Activated naive CD8-positive, alpha-beta T cell treated with anti-CD3 and anti-CD28 coated beads, Interleukin-2, amount 10 ng/mL, durations not matched to agents 7 days and 5 days (primary cell): ENCODE measurements at regions not wholly inside any gene's neighbourhood (a gene's known extent, or its start where the extent isn't known, plus 50 kb on each side); places are given as distances from the start of the nearest gene placed in this dataset.

Experiments
- ATAC-seq: fragments of 150-1000 bp; cut with Tn5 transposase; one replicate; pipeline ENCODE4 v1.10.0; 2021; ENCODE audit warnings: low read depth, moderate library complexity
- POLR2A ChIA-PET: fragments of 350-600 bp; sonication (Branson Sonifier 250); formaldehyde crosslinking; loops from one replicate; lab custom pipeline; 2021; ENCODE audit warnings: antibody characterized with exemption; lab: Charles Lee
- DNase-seq: peaks from one replicate; pipeline ENCODE4 v3.0.0; 2021
- H3K27ac Mint-ChIP-seq: one replicate; pipeline ENCODE4 v1.8.0; 2022; ENCODE audit warnings: mild to moderate bottlenecking, mixed read lengths
- H3K27me3 Mint-ChIP-seq: one replicate; pipeline ENCODE4 v1.8.0; 2022; ENCODE audit warnings: mild to moderate bottlenecking, moderate library complexity, mixed read lengths
- H3K36me3 Mint-ChIP-seq: one replicate; pipeline ENCODE4 v1.8.0; 2021; ENCODE audit warnings: mild to moderate bottlenecking, mixed read lengths
- H3K4me1 Mint-ChIP-seq: one replicate; pipeline ENCODE4 v1.8.0; 2021; ENCODE audit warnings: mixed read lengths
- H3K4me3 Mint-ChIP-seq: one replicate; pipeline ENCODE4 v1.8.0; 2022; ENCODE audit warnings: mild to moderate bottlenecking, moderate library complexity, mixed read lengths
- H3K9me3 Mint-ChIP-seq: one replicate; pipeline ENCODE4 v1.8.0; 2021; ENCODE audit warnings: mixed read lengths

- H3K4me3 Mint-ChIP-seq: no peak overlapping the region
- peaks cover 2% of the 10 kb centered on the region for H3K27me3 Mint-ChIP-seq
- no peaks in the 10 kb centered on the region for H3K4me1 Mint-ChIP-seq
- H3K9me3 Mint-ChIP-seq: no peaks in the 10 kb centered on the region
- POLR2A ChIA-PET: no interaction called here
- no peaks in the 10 kb centered on the region for H3K36me3 Mint-ChIP-seq
- DNase-seq (no peak), ATAC-seq (no peak)
- no peak overlapping the region for H3K27ac Mint-ChIP-seq
Measured at GRCh38 chr22:47605886-47606285, 843.4 kb downstream of the TBC1D22A start.

DNA sequence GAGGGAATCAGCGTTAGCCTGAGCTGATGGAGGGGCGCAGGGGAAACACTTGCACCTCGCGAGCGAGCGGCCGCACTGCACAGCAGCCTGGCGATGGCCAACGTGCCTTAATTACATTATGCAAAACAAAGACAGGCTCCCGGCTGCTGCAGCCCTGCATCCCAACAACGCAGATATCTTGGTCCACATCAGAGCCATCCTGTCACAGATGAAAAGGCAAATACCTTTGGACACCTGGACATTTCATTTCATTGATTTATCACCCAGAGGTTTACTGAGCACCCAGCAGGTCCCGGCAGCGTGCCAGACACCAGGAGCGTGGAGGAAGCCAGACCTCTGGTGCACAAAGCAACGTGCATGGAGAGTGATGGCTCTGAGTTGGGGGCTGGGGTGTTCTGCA is 843.0 kb downstream of the TBC1D22A start:
- Mint-ChIP-seq H3K9me3 (no peaks in the 10 kb centered on the region), H3K27me3 (peaks cover 2% of the 10 kb centered on the region), H3K4me3 (no peak overlapping the region), H3K36me3 (no peaks in the 10 kb centered on the region), H3K4me1 (no peaks in the 10 kb centered on the region), H3K27ac (no peak overlapping the region)
- ATAC-seq: no peak
- POLR2A ChIA-PET: no interaction called here
- DNase-seq: no peak

- Mint-ChIP-seq H3K9me3 (no peaks in the 10 kb centered on the region), H3K4me3 (no peak overlapping the region), H3K27ac (no peak overlapping the region), H3K4me1 (no peaks in the 10 kb centered on the region), H3K36me3 (no peaks in the 10 kb centered on the region), H3K27me3 (peaks cover 2% of the 10 kb centered on the region)
- POLR2A ChIA-PET: no interaction called here
- DNase-seq (no peak), ATAC-seq (no peak)
Measured at GRCh38 chr22:47604563-47604962, 842.1 kb downstream of the TBC1D22A start.

DNA sequence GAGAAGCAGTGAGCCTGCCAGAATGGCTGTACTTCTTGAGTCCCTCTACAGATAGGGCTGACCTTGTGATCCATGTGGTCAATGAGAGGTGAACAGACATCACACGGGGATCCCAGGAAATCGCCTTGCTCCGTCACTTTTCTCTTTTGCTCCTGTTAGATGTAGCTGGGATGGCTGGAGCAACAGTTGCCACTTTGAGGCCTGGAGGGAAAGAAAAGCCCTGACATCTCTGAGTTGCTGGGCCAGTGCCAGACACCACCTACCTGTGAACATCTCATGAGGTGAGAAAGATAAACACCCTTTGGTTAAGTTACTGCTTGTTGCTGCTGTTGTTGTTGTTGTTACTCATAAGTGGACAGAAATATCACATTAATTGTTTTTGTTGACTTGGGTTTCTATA is 840.3 kb downstream of the TBC1D22A start:
- POLR2A ChIA-PET: no interaction called here
- Mint-ChIP-seq H3K9me3 (no peaks in the 10 kb centered on the region), H3K27ac (no peak overlapping the region), H3K4me3 (no peak overlapping the region), H3K36me3 (no peaks in the 10 kb centered on the region), H3K4me1 (no peaks in the 10 kb centered on the region), H3K27me3 (peaks cover 2% of the 10 kb centered on the region)
- ATAC-seq: no peak
- no peak for DNase-seq

DNA sequence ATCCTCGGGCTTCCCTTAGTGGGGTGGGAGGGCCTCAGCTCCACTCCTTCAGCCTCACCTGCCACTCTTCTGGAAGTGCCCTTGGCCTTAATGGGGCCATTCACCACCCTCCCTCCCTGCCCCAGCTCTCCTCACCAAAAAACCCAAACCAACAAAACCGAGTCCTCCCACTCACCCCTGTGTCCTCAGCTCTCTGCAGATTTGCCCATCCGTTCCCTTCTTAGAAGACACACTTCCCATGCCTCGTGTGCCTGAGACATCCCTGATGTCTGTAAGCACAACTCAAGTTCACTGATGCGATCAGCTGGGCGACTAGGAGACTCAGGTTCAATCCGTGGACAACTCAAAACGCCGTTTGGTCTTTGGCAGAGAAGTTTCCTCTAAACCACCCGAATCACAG is 839.2 kb downstream of the TBC1D22A start:
- POLR2A ChIA-PET: no interaction called here
- Mint-ChIP-seq H3K27me3 (peaks cover 2% of the 10 kb centered on the region), H3K4me3 (no peak overlapping the region), H3K27ac (no peak overlapping the region), H3K9me3 (no peaks in the 10 kb centered on the region), H3K36me3 (no peaks in the 10 kb centered on the region), H3K4me1 (no peaks in the 10 kb centered on the region)
- DNase-seq (no peak), ATAC-seq (no peak)

- no peak overlapping the region for H3K27ac Mint-ChIP-seq
- no peaks in the 10 kb centered on the region for H3K4me1 Mint-ChIP-seq
- H3K36me3 Mint-ChIP-seq: no peaks in the 10 kb centered on the region
- H3K4me3 Mint-ChIP-seq: no peak overlapping the region
- H3K27me3 Mint-ChIP-seq: peaks cover 2% of the 10 kb centered on the region
- no peak for ATAC-seq
- POLR2A ChIA-PET: no interaction called here
- no peak for DNase-seq
- H3K9me3 Mint-ChIP-seq: no peaks in the 10 kb centered on the region
Measured at GRCh38 chr22:47600791-47601625, 838.6 kb downstream of the TBC1D22A start.

DNA sequence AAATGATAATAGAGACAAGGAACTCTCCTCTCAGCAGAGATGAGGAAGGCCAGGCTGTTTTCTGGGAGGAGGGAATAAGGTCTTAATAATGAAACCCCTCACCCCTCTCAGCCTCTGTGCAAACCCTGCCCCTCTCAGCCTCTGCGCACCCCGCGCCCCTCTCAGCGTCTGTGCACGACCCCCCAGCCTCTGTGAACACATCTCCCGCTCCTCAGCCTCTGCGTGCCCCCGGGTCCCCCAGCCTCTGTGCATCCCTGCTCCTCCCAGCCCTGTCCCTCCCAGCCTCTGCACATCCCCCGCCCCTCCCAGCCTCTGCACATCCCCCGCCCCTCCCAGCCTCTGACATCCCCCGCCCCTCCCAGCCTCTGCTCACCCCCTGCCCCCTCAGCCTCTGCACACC is 837.8 kb downstream of the TBC1D22A start:
- Mint-ChIP-seq H3K9me3 (no peaks in the 10 kb centered on the region), H3K27me3 (peaks cover 2% of the 10 kb centered on the region), H3K36me3 (no peaks in the 10 kb centered on the region), H3K4me1 (no peaks in the 10 kb centered on the region), H3K27ac (no peak overlapping the region), H3K4me3 (no peak overlapping the region)
- ATAC-seq (no peak), DNase-seq (no peak)
- POLR2A ChIA-PET: no interaction called here

DNA sequence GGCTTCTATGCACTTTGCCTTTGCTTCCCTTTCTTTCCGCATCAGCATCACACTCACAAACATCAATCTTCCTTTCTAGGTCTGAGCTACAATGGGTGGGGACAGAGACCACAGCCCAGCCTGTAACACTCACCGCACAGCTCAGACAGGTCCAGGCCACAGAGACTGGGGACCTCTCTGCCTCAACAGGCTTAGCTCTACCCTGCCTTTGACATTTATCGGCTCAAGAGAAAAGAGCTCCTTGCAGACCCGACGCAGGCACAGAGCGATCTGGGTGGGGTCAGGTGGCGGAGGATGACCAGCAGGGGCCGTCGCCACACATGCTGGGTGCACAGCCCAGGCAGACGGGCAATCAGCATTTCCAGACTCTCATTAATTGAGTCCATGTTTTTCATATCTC is 837.3 kb downstream of the TBC1D22A start:
- Mint-ChIP-seq H3K9me3 (no peaks in the 10 kb centered on the region), H3K36me3 (no peaks in the 10 kb centered on the region), H3K4me1 (no peaks in the 10 kb centered on the region), H3K27ac (no peak overlapping the region), H3K4me3 (no peak overlapping the region), H3K27me3 (peaks cover 2% of the 10 kb centered on the region)
- ATAC-seq (no peak), DNase-seq (no peak)
- POLR2A ChIA-PET: no interaction called here

DNA sequence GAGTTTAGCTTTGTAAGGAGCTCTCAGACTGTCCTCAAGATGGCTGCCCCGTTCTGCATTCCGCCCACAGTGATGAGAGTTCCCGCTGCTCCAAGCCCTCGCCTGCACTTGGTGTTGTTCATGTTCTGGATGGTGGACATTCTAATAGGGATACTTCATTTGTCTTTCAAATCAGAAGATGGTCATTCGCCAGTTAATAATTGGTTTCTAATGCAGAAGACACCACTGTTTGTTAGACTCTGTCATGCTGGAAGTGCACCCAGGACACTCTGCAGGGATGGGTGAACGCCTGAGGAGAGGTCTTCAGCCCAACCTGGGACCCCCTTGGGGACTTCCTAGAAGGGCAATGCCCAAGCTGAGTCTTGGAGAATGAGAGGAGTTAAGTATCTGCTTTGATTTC is 836.4 kb downstream of the TBC1D22A start:
- H3K27me3 Mint-ChIP-seq: peaks cover 2% of the 10 kb centered on the region
- H3K9me3 Mint-ChIP-seq: no peaks in the 10 kb centered on the region
- H3K27ac Mint-ChIP-seq: no peak overlapping the region
- ATAC-seq: no peak
- no peak overlapping the region for H3K4me3 Mint-ChIP-seq
- no peak for DNase-seq
- H3K36me3 Mint-ChIP-seq: no peaks in the 10 kb centered on the region
- POLR2A ChIA-PET: interaction anchor here (0.7 kb wide), 1 partner anchor 1179 kb away, joined by 3 read pairs; no protein-coding TSS in a partner anchor
- no peaks in the 10 kb centered on the region for H3K4me1 Mint-ChIP-seq

- H3K27ac Mint-ChIP-seq: no peak overlapping the region
Measured at GRCh38 chr22:47597041-47597440, 834.6 kb downstream of the TBC1D22A start.

DNA sequence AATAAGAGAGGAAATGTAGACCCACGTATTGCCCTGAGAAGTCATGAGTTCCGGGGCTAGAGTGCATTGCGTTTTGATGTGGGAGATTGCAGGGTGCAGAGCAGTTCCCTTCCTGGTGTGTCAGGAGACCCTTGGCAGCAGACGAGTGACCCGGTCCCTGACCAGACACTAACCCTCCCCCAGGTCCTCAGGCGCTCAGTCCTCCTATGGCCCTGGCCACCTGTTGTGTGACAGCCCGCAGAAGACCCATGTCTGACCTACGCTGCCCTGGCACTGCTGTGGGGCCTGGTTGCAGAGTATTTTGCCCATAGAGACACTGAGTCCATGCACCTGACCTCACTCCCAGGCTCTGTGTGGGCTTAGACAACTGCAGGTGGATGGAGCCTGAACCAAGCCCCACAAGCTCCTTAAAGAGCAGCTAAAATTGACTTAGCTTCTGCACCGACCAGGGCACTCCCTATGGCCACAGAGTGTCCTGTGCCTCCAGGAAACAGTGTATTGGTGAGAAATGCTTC is 833.8 kb downstream of the TBC1D22A start:
- H3K27ac Mint-ChIP-seq: no peak overlapping the region
- no peak overlapping the region for H3K4me3 Mint-ChIP-seq
- POLR2A ChIA-PET: no interaction called here
- no peak for ATAC-seq
- no peaks in the 10 kb centered on the region for H3K4me1 Mint-ChIP-seq
- no peaks in the 10 kb centered on the region for H3K27me3 Mint-ChIP-seq
- H3K9me3 Mint-ChIP-seq: no peaks in the 10 kb centered on the region
- no peaks in the 10 kb centered on the region for H3K36me3 Mint-ChIP-seq
- no peak for DNase-seq

More at GRCh38 chr22:47597041-47597440, 834.6 kb downstream of the TBC1D22A start:
- H3K4me1 Mint-ChIP-seq: no peaks in the 10 kb centered on the region
- H3K4me3 Mint-ChIP-seq: no peak overlapping the region
- no peaks in the 10 kb centered on the region for H3K36me3 Mint-ChIP-seq
- H3K27me3 Mint-ChIP-seq: peaks cover 2% of the 10 kb centered on the region
- ATAC-seq: no peak
- POLR2A ChIA-PET: no interaction called here
- DNase-seq: no peak
- H3K9me3 Mint-ChIP-seq: no peaks in the 10 kb centered on the region

DNA sequence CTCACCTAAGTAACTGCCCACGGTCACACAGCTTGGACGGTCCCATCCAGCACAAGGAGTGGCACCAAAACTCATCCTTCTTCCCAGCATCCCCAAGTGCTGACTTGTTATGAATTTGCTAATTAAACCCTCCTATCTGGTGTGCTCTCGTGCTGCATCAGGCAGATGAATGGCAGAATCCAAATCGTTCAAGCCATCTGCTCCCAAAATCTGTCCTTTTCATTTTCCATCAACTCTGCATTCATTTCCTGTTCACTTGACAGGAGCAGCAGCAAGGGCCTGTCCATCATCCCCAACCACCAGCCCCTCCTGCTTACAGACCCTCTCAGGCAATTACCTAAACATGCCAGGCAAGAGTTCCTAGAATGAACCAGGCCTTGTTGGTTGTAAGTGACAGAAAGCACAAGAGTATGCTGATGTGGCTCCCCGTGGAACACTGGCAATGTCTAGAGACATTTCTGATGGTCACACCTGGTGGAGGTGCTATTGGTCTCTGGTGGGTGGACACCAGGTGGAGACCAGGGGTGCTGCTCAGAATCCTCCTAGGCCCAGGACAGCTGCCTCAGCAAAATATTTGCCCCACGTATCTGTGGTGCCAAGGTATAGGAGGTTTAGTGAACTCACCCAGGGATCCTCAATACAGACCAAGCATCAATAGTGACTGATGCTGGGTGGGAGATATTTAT is 832.5 kb downstream of the TBC1D22A start:
- H3K9me3 Mint-ChIP-seq: no peaks in the 10 kb centered on the region
- H3K36me3 Mint-ChIP-seq: no peaks in the 10 kb centered on the region
- DNase-seq: no peak
- no peak overlapping the region for H3K4me3 Mint-ChIP-seq
- POLR2A ChIA-PET: no interaction called here
- H3K4me1 Mint-ChIP-seq: no peaks in the 10 kb centered on the region
- H3K27ac Mint-ChIP-seq: no peak overlapping the region
- no peak for ATAC-seq
- no peaks in the 10 kb centered on the region for H3K27me3 Mint-ChIP-seq

DNA sequence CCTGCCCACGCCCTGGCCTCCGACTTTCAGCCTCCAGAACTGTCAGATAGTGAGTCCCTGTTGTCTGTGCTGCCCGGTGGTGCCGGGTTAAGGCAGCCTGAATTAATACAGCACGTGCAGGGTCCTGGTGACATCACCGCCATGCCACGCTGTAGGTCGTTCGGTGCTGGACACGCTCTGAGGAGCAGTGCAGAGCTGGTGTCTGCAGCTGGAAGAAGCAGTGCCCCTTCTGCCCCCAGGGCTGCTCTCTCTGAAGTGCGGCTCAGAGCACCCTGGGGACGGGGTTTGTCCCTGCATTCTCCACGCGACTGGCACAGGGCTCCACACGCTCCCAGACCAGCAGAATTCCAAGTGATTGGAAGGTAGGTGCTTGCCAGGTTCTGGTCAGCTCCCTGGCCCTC is 831.5 kb downstream of the TBC1D22A start:
- no peaks in the 10 kb centered on the region for H3K36me3 Mint-ChIP-seq
- POLR2A ChIA-PET: no interaction called here

GRCh38 chr22:47593291-47593690 is 830.8 kb downstream of the TBC1D22A start:
- POLR2A ChIA-PET: no interaction called here
- Mint-ChIP-seq H3K36me3 (no peaks in the 10 kb centered on the region), H3K27ac (no peak overlapping the region), H3K9me3 (no peaks in the 10 kb centered on the region), H3K4me1 (no peaks in the 10 kb centered on the region), H3K4me3 (no peak overlapping the region), H3K27me3 (no peaks in the 10 kb centered on the region)
- ATAC-seq (no peak), DNase-seq (no peak)

More for the DNA sequence above, 831.5 kb downstream of the TBC1D22A start:
- ATAC-seq: no peak
- Mint-ChIP-seq H3K27ac (no peak overlapping the region), H3K27me3 (no peaks in the 10 kb centered on the region), H3K4me3 (no peak overlapping the region), H3K9me3 (no peaks in the 10 kb centered on the region), H3K4me1 (no peaks in the 10 kb centered on the region)
- no peak for DNase-seq
